IPS DF 19.7 (cell line): ENCODE measurements at regions not wholly inside any gene's neighbourhood (a gene's known extent, or its start where the extent isn't known, plus 50 kb on each side); places are given as distances from the start of the nearest gene placed in this dataset.
"Not testable (repeated sequence)": the region's sequence is repeated elsewhere in the genome, so short reads cannot be mapped to it uniquely, and the experiment has no call there.

ENCODE experiments used
- DNase-seq: peaks from one replicate; pipeline ENCODE4 v3.0.0-alpha.2; 2013; ENCODE audit warnings: low read depth, low spot score

- DNase-seq: no peak
Measured at GRCh38 chr10:18868919-18869318, 179.7 kb upstream of the MALRD1 start.

- no peak for DNase-seq
Measured at GRCh38 chr10:18875477-18875876, 173.1 kb upstream of the MALRD1 start.

GRCh38 chr10:18879284-18879683 lies 169.3 kb upstream of the MALRD1 start:
- no peak for DNase-seq

GRCh38 chr10:18880530-18880929 lies 168.1 kb upstream of the MALRD1 start:
- DNase-seq: peak; percentile 17

DNA sequence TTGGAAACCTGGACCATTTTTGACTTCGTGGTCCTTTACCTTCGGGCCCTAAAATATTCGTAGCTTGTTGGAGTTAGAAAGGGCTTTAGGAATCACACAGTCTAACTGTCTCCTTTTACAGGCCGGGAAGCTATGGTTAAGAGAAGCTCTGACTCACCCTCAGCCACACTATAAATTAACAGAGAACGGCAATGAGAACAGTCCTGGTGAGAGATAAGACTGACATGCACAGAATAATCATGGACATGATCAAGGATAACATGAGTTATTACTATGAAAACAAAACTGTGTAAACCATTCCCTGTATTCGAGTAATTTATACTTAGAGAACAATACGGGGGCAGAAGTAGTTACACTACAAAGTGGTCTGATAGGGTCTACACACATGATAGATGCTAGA lies 162.5 kb upstream of the MALRD1 start:
- no peak for DNase-seq

- no peak for DNase-seq
Measured at GRCh38 chr10:18906636-18907035, 142.0 kb upstream of the MALRD1 start.

DNA sequence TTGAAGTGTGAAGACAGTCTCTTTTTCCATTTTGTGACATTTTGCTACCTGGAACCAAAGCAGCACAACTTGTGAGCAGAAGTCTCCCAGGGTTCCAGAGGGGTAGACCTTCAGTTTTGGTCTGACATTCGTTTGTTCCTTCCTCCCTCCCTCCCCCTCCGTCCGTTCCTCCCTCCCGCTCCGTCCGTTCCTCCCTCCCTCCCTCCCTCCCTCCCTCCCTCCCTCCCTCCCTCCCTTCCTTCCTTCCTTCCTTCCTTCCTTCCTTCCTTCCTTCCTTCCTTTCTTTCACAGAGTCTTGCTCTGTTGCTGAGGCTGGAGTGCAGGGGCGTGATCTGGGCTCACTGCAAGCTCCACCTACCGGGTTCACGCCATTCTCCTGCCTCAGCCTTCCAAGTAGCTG lies 131.2 kb upstream of the MALRD1 start:
- DNase-seq: not testable (repeated sequence)

DNA sequence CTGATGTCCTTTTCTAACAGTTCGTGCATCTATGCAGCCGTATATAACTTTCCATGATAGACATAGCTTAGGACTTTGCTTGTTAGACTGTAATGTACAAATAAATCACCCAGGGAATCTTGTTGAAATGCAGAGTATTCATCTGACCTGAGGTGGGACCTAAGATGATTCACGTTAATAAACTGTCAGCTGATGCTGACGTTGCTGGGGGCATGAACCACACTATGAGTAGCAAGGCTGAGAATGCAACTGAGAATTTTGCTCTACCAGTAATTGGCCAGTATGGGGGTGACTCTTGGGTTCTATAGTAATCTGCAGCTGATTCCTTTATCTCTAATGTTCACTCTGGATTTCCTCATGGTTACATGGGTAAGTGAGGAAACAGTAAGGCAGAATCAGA lies 130.1 kb upstream of the MALRD1 start:
- DNase-seq: no peak

- no peak for DNase-seq
Measured at GRCh38 chr10:18949391-18949790, 99.2 kb upstream of the MALRD1 start.

GRCh38 chr10:18951072-18951823 lies 97.4 kb upstream of the MALRD1 start:
- not testable (repeated sequence) for DNase-seq

- no peak for DNase-seq
Measured at GRCh38 chr10:18955061-18955460, 93.5 kb upstream of the MALRD1 start.

- no peak for DNase-seq
Measured at GRCh38 chr10:18959369-18959768, 89.2 kb upstream of the MALRD1 start.

DNA sequence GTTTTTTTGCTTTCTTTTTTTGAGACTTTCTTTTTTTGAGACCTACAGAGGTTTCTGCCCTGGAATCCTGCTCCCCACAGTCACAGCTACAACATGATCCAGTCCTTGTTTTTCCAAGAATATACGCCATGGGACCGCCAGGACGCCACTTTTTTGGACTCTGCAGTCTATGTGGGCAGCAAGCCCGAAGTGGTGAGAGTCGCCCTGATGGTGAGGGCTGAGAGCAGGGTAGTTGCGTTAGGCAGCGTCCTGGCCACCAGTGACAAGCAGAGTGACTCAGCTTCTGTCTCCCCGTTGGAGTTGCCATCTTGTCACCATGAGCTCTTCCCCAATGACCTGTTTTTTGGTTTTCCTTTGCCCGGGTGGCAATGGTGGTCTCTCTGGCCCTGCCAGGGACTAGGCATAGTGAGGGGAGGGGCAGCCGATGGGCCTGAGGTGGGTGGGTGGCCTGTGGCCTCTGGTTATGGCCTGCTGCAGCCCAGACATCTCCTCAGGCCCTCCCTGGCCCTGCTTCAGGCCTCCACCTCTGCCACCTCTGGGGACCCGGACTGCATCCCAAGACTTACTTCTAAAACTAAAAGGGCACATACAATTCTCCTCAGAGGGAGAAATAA lies 88.0 kb upstream of the MALRD1 start:
- no peak for DNase-seq

- no peak for DNase-seq
Measured at GRCh38 chr10:18968159-18968558, 80.4 kb upstream of the MALRD1 start.

DNA sequence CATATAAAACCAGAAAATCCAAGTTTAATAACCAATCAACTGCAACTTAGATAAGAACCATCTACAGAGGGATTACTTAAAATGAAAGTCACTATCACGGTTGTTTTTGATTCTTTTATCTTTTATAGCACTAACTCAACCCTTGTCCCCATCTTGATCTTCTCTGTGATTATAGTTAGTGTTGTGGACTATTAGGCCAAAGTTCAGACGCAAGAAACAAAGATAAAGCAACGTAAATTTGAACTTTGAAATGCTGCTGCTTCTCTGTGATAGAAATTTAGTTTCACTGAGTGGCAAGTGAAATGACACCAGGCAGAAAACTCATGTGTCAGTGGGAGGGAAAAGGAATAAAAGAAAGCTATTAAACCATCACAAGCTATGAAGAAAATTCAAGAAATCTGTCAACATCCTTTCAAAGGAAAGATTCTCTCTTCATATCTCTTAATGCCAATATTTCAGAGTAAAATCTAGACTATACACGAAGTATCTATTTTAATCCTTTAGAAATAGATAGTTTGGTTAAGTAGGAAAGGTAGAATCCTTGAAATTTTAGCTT lies 71.8 kb upstream of the MALRD1 start:
- DNase-seq: no peak

- DNase-seq: no peak
Measured at GRCh38 chr10:18980089-18980629, 68.4 kb upstream of the MALRD1 start.

DNA sequence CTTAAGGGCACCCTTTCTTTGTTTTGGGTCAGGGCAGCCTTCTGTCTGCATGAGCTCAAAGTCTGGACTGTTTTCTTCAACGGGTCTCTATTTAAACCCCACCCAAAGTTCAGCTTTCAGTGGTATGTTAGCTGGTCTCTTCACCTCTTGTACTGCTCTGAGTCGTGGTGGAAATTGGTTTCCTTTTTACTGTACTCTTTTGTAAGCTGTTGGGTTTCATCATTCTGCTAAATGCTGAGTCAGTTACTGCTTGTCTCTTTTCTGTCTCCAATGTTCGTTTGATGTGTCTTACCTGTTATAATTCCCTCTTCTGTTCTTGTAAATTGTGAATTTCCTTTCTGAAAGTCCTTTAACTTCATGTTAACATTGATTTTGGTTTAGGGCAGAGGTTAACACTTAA lies 64.1 kb upstream of the MALRD1 start:
- no peak for DNase-seq

GRCh38 chr10:18988338-18988737 lies 60.3 kb upstream of the MALRD1 start:
- DNase-seq: no peak
